ENCODE measurements at regions not wholly inside any gene's neighbourhood (a gene's known extent, or its start where the extent isn't known, plus 50 kb on each side); places are given as distances from the start of the nearest gene placed in this dataset.

- TF ChIP-seq CTCF (IDR thresholded peaks at IDR 0.05; ENCODE audit: poor library complexity, severe bottlenecking) (no peak), EP300 (conservative IDR thresholded peaks at IDR 0.05; ENCODE audit: poor library complexity, severe bottlenecking) (no peak), POLR2AphosphoS5 (IDR thresholded peaks at IDR 0.05) (no peak)
Observed at GRCh38 chr4:164428561-164428960, 325.4 kb upstream of the SMIM31 start.
